Muscle layer of duodenum (tissue), 2 donors: ENCODE measurements at regions not wholly inside any gene's neighbourhood (a gene's known extent, or its start where the extent isn't known, plus 50 kb on each side); places are given as distances from the start of the nearest gene placed in this dataset.

Experiments used
- H3K27ac ChIP-seq: one replicate; pipeline ENCODE4 v1.7.0; 2013; ENCODE audit warnings: mild to moderate bottlenecking, low read length
- H3K27me3 ChIP-seq: one replicate; pipeline ENCODE4 v1.7.0; 2013; ENCODE audit warnings: low read depth, mild to moderate bottlenecking, control low read depth, low read length
- H3K36me3 ChIP-seq, 2 donors: one replicate each; pipeline ENCODE4 v1.7.0; 2013; ENCODE audit warnings: low read length in 2 of 2, control low read depth in 1 of 2, mild to moderate bottlenecking in 1 of 2; ENCODE audit not compliant: insufficient read depth in 2 of 2, control insufficient read depth in 1 of 2
- H3K4me1 ChIP-seq, 2 donors: one replicate each; pipeline ENCODE4 v1.7.0; 2013; ENCODE audit warnings: low read length in 2 of 2, mild to moderate bottlenecking in 2 of 2, control low read depth in 1 of 2, moderate library complexity in 1 of 2; ENCODE audit not compliant: insufficient read depth in 2 of 2, control insufficient read depth in 1 of 2
- H3K4me3 ChIP-seq, 2 donors: one replicate each; pipeline ENCODE4 v1.7.0; 2013; ENCODE audit warnings: low read length in 2 of 2, low read depth in 1 of 2, mild to moderate bottlenecking in 1 of 2
- H3K9me3 ChIP-seq, 2 donors: one replicate each; pipeline ENCODE4 v1.7.0; 2013; ENCODE audit warnings: low read length in 2 of 2, control low read depth in 1 of 2, mild to moderate bottlenecking in 1 of 2; ENCODE audit not compliant: control insufficient read depth in 1 of 2
- donor health status: healthy.

DNA sequence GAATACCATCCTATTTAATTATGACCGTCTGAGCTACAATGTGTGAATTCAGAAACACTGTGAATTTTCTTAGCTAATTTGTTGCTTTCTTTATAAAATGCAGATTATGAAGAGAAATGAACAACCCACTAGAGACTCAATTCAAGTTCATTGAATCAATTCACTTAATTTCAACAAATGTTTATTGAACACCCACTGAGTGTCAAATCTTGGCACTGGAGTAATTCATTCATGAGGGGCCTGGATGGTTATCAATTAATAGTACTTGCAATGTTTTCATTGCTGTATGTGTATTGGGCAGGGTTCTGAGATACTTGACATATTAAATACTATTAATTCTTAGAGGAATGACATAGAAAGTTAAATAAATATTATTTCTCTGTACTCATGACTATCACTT lies 789.4 kb downstream of the STPG2 start:
- Histone ChIP-seq H3K4me1 (no peaks in the 10 kb centered on the region), H3K36me3 (no peaks in the 10 kb centered on the region), H3K27me3 (no peaks in the 10 kb centered on the region), H3K4me3 (no peak overlapping the region), H3K27ac (no peak overlapping the region), H3K9me3 (peaks cover 0 to 9% of the 10 kb centered on the region in 2 donors)

DNA sequence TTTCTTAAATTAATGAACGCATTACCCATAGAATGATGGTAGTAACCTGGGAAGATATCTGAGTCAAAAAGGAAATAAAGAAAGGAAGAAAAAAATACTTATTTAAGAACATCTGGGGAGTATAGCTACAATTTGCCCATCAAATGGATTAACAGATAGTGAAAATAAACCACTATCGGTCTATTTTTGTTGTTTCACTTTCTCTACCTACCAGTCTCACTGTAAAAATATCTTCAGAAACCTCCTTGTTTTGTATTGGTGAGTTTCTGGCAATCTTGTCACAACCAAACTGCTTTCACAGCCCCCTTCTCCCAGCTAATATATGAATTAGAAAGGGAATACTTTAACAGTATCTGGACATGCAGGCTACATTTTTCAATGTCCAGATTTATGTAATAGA lies 783.5 kb downstream of the STPG2 start:
- Histone ChIP-seq H3K27ac (no peak overlapping the region), H3K4me1 (no peaks in the 10 kb centered on the region), H3K27me3 (no peaks in the 10 kb centered on the region), H3K36me3 (no peaks in the 10 kb centered on the region), H3K4me3 (no peak overlapping the region), H3K9me3 (peaks cover 0 to 9% of the 10 kb centered on the region in 2 donors)

DNA sequence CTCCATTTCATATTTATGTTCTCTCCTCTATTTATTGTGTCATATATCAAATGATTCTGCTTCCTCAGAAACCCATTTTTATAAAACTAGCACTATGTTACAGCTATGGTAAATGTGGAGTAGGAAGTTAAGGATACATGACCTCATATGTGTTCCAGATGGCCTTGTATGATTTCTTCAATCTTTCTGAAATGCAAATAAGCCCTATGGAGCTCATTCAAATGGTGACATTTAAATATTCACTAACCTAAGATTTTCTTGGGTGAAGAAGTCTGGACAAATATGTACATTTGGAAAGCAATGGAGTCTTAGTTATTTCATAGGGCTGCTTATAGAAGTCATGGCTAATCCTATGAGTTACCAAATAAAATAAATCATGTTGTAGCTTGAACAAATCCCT lies 782.5 kb downstream of the STPG2 start:
- no peaks in the 10 kb centered on the region for H3K36me3 ChIP-seq
- H3K4me1 ChIP-seq, result no peaks in the 10 kb centered on the region
- H3K9me3 ChIP-seq, result peaks cover 0 to 9% of the 10 kb centered on the region in 2 donors
- H3K27ac ChIP-seq, result no peak overlapping the region
- H3K27me3 ChIP-seq, result no peaks in the 10 kb centered on the region
- H3K4me3 ChIP-seq, result no peak overlapping the region

- no peaks in the 10 kb centered on the region for H3K36me3 ChIP-seq
- H3K9me3 ChIP-seq, result no peaks in the 10 kb centered on the region
- no peaks in the 10 kb centered on the region for H3K4me1 ChIP-seq
- no peaks in the 10 kb centered on the region for H3K27me3 ChIP-seq
- H3K4me3 ChIP-seq, result no peak overlapping the region
- H3K27ac ChIP-seq, result no peak overlapping the region
Observed at GRCh38 chr4:97367878-97368277, 775.4 kb downstream of the STPG2 start.

- H3K27ac ChIP-seq, result no peak overlapping the region
- H3K4me1 ChIP-seq, result no peaks in the 10 kb centered on the region
- H3K36me3 ChIP-seq, result no peaks in the 10 kb centered on the region
- H3K9me3 ChIP-seq, result no peaks in the 10 kb centered on the region
- H3K27me3 ChIP-seq, result no peaks in the 10 kb centered on the region
- H3K4me3 ChIP-seq, result no peak overlapping the region
Observed at GRCh38 chr4:97370568-97370967, 772.7 kb downstream of the STPG2 start.

DNA sequence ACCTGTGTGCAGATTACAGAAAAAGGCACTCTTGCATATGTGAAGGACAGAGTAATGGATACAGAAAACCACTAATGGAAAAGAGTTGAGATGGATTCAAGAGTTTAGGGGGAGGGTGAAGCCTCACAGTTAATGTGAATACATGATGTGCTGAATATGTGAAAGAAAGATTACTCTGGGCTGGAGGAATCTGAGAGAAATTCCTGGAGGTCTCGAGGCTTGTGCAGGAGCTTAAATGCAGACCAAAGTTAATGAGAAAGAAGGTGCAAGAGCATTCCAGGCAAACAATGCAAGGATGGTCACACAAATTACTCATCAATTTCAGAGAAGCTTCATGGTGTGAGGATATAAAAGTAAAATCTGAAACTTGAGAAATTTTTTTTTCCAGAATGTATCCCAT lies 768.8 kb downstream of the STPG2 start:
- H3K4me1 ChIP-seq, result no peaks in the 10 kb centered on the region
- no peaks in the 10 kb centered on the region for H3K27me3 ChIP-seq
- H3K9me3 ChIP-seq, result peaks cover 0 to 2% of the 10 kb centered on the region in 2 donors
- H3K27ac ChIP-seq, result no peak overlapping the region
- H3K36me3 ChIP-seq, result no peaks in the 10 kb centered on the region
- H3K4me3 ChIP-seq, result no peak overlapping the region

- no peaks in the 10 kb centered on the region for H3K27me3 ChIP-seq
- H3K4me1 ChIP-seq, result no peaks in the 10 kb centered on the region
- H3K9me3 ChIP-seq, result no peaks in the 10 kb centered on the region
Observed at GRCh38 chr4:97386969-97387368, 756.3 kb downstream of the STPG2 start.

GRCh38 chr4:97394653-97395052 lies 748.6 kb downstream of the STPG2 start:
- H3K4me3 ChIP-seq, result no peak overlapping the region
- H3K27me3 ChIP-seq, result no peaks in the 10 kb centered on the region
- no peak overlapping the region for H3K27ac ChIP-seq
- H3K9me3 ChIP-seq, result peaks cover 0 to 3% of the 10 kb centered on the region in 2 donors
- no peaks in the 10 kb centered on the region for H3K36me3 ChIP-seq
- H3K4me1 ChIP-seq, result no peaks in the 10 kb centered on the region

More at GRCh38 chr4:97386969-97387368, 756.3 kb downstream of the STPG2 start:
- no peak overlapping the region for H3K27ac ChIP-seq
- no peaks in the 10 kb centered on the region for H3K36me3 ChIP-seq
- H3K4me3 ChIP-seq, result no peak overlapping the region

- Histone ChIP-seq H3K9me3 (peaks cover 0 to 3% of the 10 kb centered on the region in 2 donors), H3K27ac (no peak overlapping the region), H3K4me1 (no peaks in the 10 kb centered on the region), H3K36me3 (no peaks in the 10 kb centered on the region), H3K27me3 (no peaks in the 10 kb centered on the region), H3K4me3 (no peak overlapping the region)
Observed at GRCh38 chr4:97396097-97396496, 747.2 kb downstream of the STPG2 start.

GRCh38 chr4:97396605-97397004 lies 746.7 kb downstream of the STPG2 start:
- Histone ChIP-seq H3K27ac (no peak overlapping the region), H3K9me3 (peaks cover 0 to 3% of the 10 kb centered on the region in 2 donors), H3K27me3 (no peaks in the 10 kb centered on the region), H3K4me3 (no peak overlapping the region), H3K36me3 (no peaks in the 10 kb centered on the region), H3K4me1 (no peaks in the 10 kb centered on the region)

GRCh38 chr4:97404876-97405523 lies 738.3 kb downstream of the STPG2 start:
- Histone ChIP-seq H3K4me1 (no peaks in the 10 kb centered on the region), H3K27ac (no peak overlapping the region), H3K27me3 (no peaks in the 10 kb centered on the region), H3K4me3 (no peak overlapping the region), H3K36me3 (no peaks in the 10 kb centered on the region), H3K9me3 (no peaks in the 10 kb centered on the region)

GRCh38 chr4:97411356-97411755 lies 731.9 kb downstream of the STPG2 start:
- Histone ChIP-seq H3K4me3 (no peak overlapping the region), H3K27ac (no peak overlapping the region), H3K4me1 (no peaks in the 10 kb centered on the region), H3K27me3 (no peaks in the 10 kb centered on the region), H3K36me3 (no peaks in the 10 kb centered on the region), H3K9me3 (peaks cover 0 to 5% of the 10 kb centered on the region in 2 donors)
